ENCODE measurements at regions not wholly inside any gene's neighbourhood (a gene's known extent, or its start where the extent isn't known, plus 50 kb on each side); places are given as distances from the start of the nearest gene placed in this dataset.
A peak's percentile ranks its signal among the peaks of the same experiment; 100 is the strongest.
"Not testable (repeated sequence)": the region's sequence is repeated elsewhere in the genome, so short reads cannot be mapped to it uniquely, and the experiment has no call there.

GRCh38 chr9:2439957-2440356 is 181.6 kb upstream of the VLDLR start:
- FAIRE-seq (no peak), DNase-seq (ENCODE audit: insufficient read length) (no peak)
- TF ChIP-seq POLR2A (IDR thresholded peaks at IDR 0.05; ENCODE audit: low read depth, low read length) (no peak), POLR2AphosphoS5 (IDR thresholded peaks at IDR 0.05; ENCODE audit: low read depth, low read length) (no peak)

- not testable (repeated sequence) for DNase-seq (ENCODE audit: insufficient read length); FAIRE-seq
Observed at GRCh38 chr9:2443933-2444332, 177.7 kb upstream of the VLDLR start.

- TF ChIP-seq POLR2AphosphoS5 (IDR thresholded peaks at IDR 0.05; ENCODE audit: low read depth, low read length) (no peak), TAF1 (IDR thresholded peaks at IDR 0.05; ENCODE audit: borderline replicate concordance, low read depth, low read length) (no peak), POLR2A (IDR thresholded peaks at IDR 0.05; ENCODE audit: low read depth, low read length) (no peak)
- DNase-seq (ENCODE audit: insufficient read length), result no peak
- no peak for FAIRE-seq
Observed at GRCh38 chr9:2448193-2448738, 173.3 kb upstream of the VLDLR start.

- FAIRE-seq (no peak), DNase-seq (ENCODE audit: insufficient read length) (no peak)
- TF ChIP-seq POLR2AphosphoS5 (IDR thresholded peaks at IDR 0.05; ENCODE audit: low read depth, low read length) (no peak), TAF1 (IDR thresholded peaks at IDR 0.05; ENCODE audit: borderline replicate concordance, low read depth, low read length) (no peak), POLR2A (IDR thresholded peaks at IDR 0.05; ENCODE audit: low read depth, low read length) (no peak)
Observed at GRCh38 chr9:2453106-2453505, 168.5 kb upstream of the VLDLR start.

DNA sequence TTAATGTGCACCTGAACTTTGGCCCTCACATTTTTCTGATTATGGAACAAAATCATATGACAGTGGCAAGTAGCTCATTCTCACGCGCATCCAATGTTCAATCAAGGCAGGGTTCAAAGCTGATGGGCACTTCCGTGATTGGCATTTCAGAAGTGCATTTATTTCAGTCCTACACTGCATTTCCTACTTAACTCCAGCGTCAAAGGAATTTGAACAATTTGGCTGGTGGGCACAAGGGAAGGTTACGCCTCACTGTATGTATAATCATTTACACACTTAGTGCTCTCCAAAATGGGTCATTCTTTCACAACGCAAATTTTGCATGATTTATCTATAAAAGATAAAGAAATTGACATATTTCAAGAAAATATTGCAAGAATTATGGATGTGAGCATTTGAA is 167.9 kb upstream of the VLDLR start:
- FAIRE-seq, result no peak
- TF ChIP-seq POLR2A (IDR thresholded peaks at IDR 0.05; ENCODE audit: low read depth, low read length), result no peak
- TF ChIP-seq POLR2AphosphoS5 (IDR thresholded peaks at IDR 0.05; ENCODE audit: low read depth, low read length), result no peak
- TF ChIP-seq TAF1 (IDR thresholded peaks at IDR 0.05; ENCODE audit: borderline replicate concordance, low read depth, low read length), result no peak
- no peak for DNase-seq (ENCODE audit: insufficient read length)

DNA sequence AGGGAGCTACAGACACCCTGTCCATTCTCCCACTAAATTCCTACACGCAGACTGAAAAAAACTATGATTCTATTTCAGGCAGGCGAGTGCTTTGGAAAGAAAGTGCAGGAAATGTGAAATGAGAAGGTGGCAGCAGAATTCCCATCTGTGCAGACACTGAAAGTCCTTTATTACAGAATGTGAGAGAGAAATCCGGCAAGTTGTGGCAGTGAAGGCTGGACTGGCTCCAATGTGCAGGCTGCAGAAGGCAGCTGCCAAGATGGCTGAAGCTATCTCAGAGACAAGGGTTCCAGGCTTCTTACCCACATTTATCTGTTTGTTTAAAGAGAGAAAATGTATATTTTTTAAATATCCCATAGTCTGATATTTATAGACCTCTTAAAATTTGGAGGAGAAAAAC is 161.8 kb upstream of the VLDLR start:
- DNase-seq (ENCODE audit: insufficient read length) (no peak), FAIRE-seq (no peak)
- TF ChIP-seq POLR2AphosphoS5 (IDR thresholded peaks at IDR 0.05; ENCODE audit: low read depth, low read length), result no peak
- no peak for TF ChIP-seq POLR2A (IDR thresholded peaks at IDR 0.05; ENCODE audit: low read depth, low read length)
- TF ChIP-seq TAF1 (IDR thresholded peaks at IDR 0.05; ENCODE audit: borderline replicate concordance, low read depth, low read length), result no peak

GRCh38 chr9:2461892-2462291 is 159.7 kb upstream of the VLDLR start:
- no peak for FAIRE-seq
- no peak for TF ChIP-seq POLR2A (IDR thresholded peaks at IDR 0.05; ENCODE audit: low read depth, low read length)
- no peak for TF ChIP-seq POLR2AphosphoS5 (IDR thresholded peaks at IDR 0.05; ENCODE audit: low read depth, low read length)
- no peak for TF ChIP-seq TAF1 (IDR thresholded peaks at IDR 0.05; ENCODE audit: borderline replicate concordance, low read depth, low read length)

DNA sequence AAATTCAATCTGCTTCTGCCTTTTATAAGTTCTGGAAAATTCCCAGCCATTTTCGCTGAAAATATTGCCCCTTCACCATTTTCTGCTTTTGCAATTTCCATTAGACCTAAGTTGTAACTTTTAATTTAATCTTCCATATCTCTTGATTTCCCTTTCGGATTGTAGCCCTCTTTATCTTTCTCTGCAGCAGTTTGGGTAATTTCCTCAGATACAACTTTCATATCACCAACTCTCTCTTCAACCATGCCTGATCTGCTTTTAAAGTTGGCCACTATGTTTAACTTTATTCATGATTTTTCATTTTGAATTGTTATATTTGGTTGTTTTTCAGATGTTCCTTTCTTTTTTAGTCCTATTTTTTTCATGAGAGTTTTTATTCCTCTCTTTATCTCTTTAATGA is 157.0 kb upstream of the VLDLR start:
- FAIRE-seq (no peak), DNase-seq (ENCODE audit: insufficient read length) (no peak)
- TF ChIP-seq POLR2A (IDR thresholded peaks at IDR 0.05; ENCODE audit: low read depth, low read length), result no peak
- no peak for TF ChIP-seq POLR2AphosphoS5 (IDR thresholded peaks at IDR 0.05; ENCODE audit: low read depth, low read length)
- no peak for TF ChIP-seq TAF1 (IDR thresholded peaks at IDR 0.05; ENCODE audit: borderline replicate concordance, low read depth, low read length)

More at GRCh38 chr9:2461892-2462291, 159.7 kb upstream of the VLDLR start:
- no peak for DNase-seq (ENCODE audit: insufficient read length)

DNA sequence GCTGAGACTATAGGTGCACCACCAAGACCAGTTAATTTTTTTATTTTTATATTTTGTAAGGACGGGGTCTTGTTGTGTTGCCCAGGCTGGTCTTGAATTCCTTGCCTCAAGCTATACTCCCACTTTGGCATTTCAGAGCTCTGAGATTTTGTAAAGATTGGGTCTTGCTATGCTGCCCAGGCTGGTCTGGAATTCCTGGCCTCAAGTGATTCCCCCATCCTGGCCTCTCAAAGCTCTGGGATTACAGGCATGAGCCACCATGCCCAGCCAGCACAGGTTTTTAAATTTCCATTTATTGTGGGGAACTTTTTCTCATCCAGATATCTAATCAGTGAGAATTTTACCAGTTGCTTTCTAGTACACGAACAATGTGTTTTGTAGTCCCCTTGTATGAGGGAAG is 156.1 kb upstream of the VLDLR start:
- no peak for TF ChIP-seq POLR2AphosphoS5 (IDR thresholded peaks at IDR 0.05; ENCODE audit: low read depth, low read length)
- TF ChIP-seq POLR2A (IDR thresholded peaks at IDR 0.05; ENCODE audit: low read depth, low read length), result no peak
- no peak for TF ChIP-seq TAF1 (IDR thresholded peaks at IDR 0.05; ENCODE audit: borderline replicate concordance, low read depth, low read length)
- no peak for DNase-seq (ENCODE audit: insufficient read length)
- no peak for FAIRE-seq

- FAIRE-seq (peak; percentile 24), DNase-seq (ENCODE audit: insufficient read length) (no peak)
- TF ChIP-seq TAF1 (IDR thresholded peaks at IDR 0.05; ENCODE audit: borderline replicate concordance, low read depth, low read length) (no peak), POLR2AphosphoS5 (IDR thresholded peaks at IDR 0.05; ENCODE audit: low read depth, low read length) (no peak), POLR2A (IDR thresholded peaks at IDR 0.05; ENCODE audit: low read depth, low read length) (no peak)
Observed at GRCh38 chr9:2465921-2466460, 155.6 kb upstream of the VLDLR start.

GRCh38 chr9:2466703-2467102 is 154.9 kb upstream of the VLDLR start:
- no peak for DNase-seq (ENCODE audit: insufficient read length)
- no peak for FAIRE-seq
- no peak for TF ChIP-seq POLR2A (IDR thresholded peaks at IDR 0.05; ENCODE audit: low read depth, low read length)
- TF ChIP-seq TAF1 (IDR thresholded peaks at IDR 0.05; ENCODE audit: borderline replicate concordance, low read depth, low read length), result no peak
- TF ChIP-seq POLR2AphosphoS5 (IDR thresholded peaks at IDR 0.05; ENCODE audit: low read depth, low read length), result no peak

- DNase-seq (ENCODE audit: insufficient read length), result no peak
Observed at GRCh38 chr9:2469681-2470221, 151.8 kb upstream of the VLDLR start.

More at GRCh38 chr9:2469681-2470221, 151.8 kb upstream of the VLDLR start:
- TF ChIP-seq POLR2AphosphoS5 (IDR thresholded peaks at IDR 0.05; ENCODE audit: low read depth, low read length) (no peak), POLR2A (IDR thresholded peaks at IDR 0.05; ENCODE audit: low read depth, low read length) (no peak)
- no peak for FAIRE-seq
